ENCODE measurements at regions not wholly inside any gene's neighbourhood (a gene's known extent, or its start where the extent isn't known, plus 50 kb on each side); places are given as distances from the start of the nearest gene placed in this dataset.

GRCh38 chr6:43935921-43936439 is 166.0 kb downstream of the VEGFA start:
- Histone ChIP-seq H3K4me2 (no peak overlapping the region), H4K20me1 (ENCODE audit: insufficient read depth, poor library complexity, severe bottlenecking) (no peaks in the 10 kb centered on the region), H3K4me3 (no peak overlapping the region), H3K9me3 (ENCODE audit: low read depth) (no peaks in the 10 kb centered on the region), H3K27me3 (no peaks in the 10 kb centered on the region), H3K79me2 (no peaks in the 10 kb centered on the region), H2AFZ (no peak overlapping the region), H3K4me1 (ENCODE audit: insufficient read depth) (peaks cover 46% of the 10 kb centered on the region), H3K27ac (no peak overlapping the region), H3K36me3 (replicated peaks; ENCODE audit: insufficient read depth, low read depth) (no peaks in the 10 kb centered on the region), H3K9me2 (replicated peaks; ENCODE audit: insufficient read depth) (no peaks in the 10 kb centered on the region)
- TF ChIP-seq EZH2phosphoT487 (IDR thresholded peaks at IDR 0.05; ENCODE audit: low read depth, severe bottlenecking, unreplicated experiment) (no peak), CTCF (IDR thresholded peaks at IDR 0.05; ENCODE audit: poor library complexity) (no peak), EZH2 (IDR thresholded peaks at IDR 0.05; ENCODE audit: borderline replicate concordance) (no peak)
- 82% methylated on average over 4 of the region's 4 CpGs for WGBS (ENCODE audit: low lambda C conversion rate, missing lambda C conversion rate)
- DNase-seq (ENCODE audit: low spot score) = no peak

- no peaks in the 10 kb centered on the region for H3K79me2 ChIP-seq
- 88% methylated on average over 9 of the region's 9 CpGs for WGBS (ENCODE audit: low lambda C conversion rate, missing lambda C conversion rate)
- H3K4me3 ChIP-seq = no peak overlapping the region
- H3K4me2 ChIP-seq = no peak overlapping the region
- TF ChIP-seq CTCF (IDR thresholded peaks at IDR 0.05; ENCODE audit: poor library complexity) = no peak
- TF ChIP-seq EZH2 (IDR thresholded peaks at IDR 0.05; ENCODE audit: borderline replicate concordance) = no peak
- TF ChIP-seq EZH2phosphoT487 (IDR thresholded peaks at IDR 0.05; ENCODE audit: low read depth, severe bottlenecking, unreplicated experiment) = no peak
- no peak overlapping the region for H2AFZ ChIP-seq
- DNase-seq (ENCODE audit: low spot score) = no peak
- H4K20me1 ChIP-seq (ENCODE audit: insufficient read depth, poor library complexity, severe bottlenecking) = no peaks in the 10 kb centered on the region
- peak overlapping the region; percentile 81 for H3K27ac ChIP-seq
- peaks cover 46% of the 10 kb centered on the region for H3K4me1 ChIP-seq (ENCODE audit: insufficient read depth)
- H3K36me3 ChIP-seq (replicated peaks; ENCODE audit: insufficient read depth, low read depth) = no peaks in the 10 kb centered on the region
- H3K9me2 ChIP-seq (replicated peaks; ENCODE audit: insufficient read depth) = no peaks in the 10 kb centered on the region
- no peaks in the 10 kb centered on the region for H3K27me3 ChIP-seq
- no peaks in the 10 kb centered on the region for H3K9me3 ChIP-seq (ENCODE audit: low read depth)
Measured at GRCh38 chr6:43934803-43935602, 165.0 kb downstream of the VEGFA start.

- Histone ChIP-seq H3K27me3 (no peaks in the 10 kb centered on the region), H4K20me1 (ENCODE audit: insufficient read depth, poor library complexity, severe bottlenecking) (no peaks in the 10 kb centered on the region), H3K4me3 (no peak overlapping the region), H3K9me3 (ENCODE audit: low read depth) (no peaks in the 10 kb centered on the region), H3K4me2 (no peak overlapping the region), H3K4me1 (ENCODE audit: insufficient read depth) (peaks cover 46% of the 10 kb centered on the region), H3K36me3 (replicated peaks; ENCODE audit: insufficient read depth, low read depth) (no peaks in the 10 kb centered on the region), H3K79me2 (no peaks in the 10 kb centered on the region), H2AFZ (no peak overlapping the region), H3K9me2 (replicated peaks; ENCODE audit: insufficient read depth) (no peaks in the 10 kb centered on the region), H3K27ac (peak overlapping the region; percentile 81)
- no peak for DNase-seq (ENCODE audit: low spot score)
- WGBS (ENCODE audit: low lambda C conversion rate, missing lambda C conversion rate) = 94% methylated on average over 4 of the region's 4 CpGs
- TF ChIP-seq EZH2 (IDR thresholded peaks at IDR 0.05; ENCODE audit: borderline replicate concordance) = no peak
- TF ChIP-seq CTCF (IDR thresholded peaks at IDR 0.05; ENCODE audit: poor library complexity) = no peak
- no peak for TF ChIP-seq EZH2phosphoT487 (IDR thresholded peaks at IDR 0.05; ENCODE audit: low read depth, severe bottlenecking, unreplicated experiment)
Measured at GRCh38 chr6:43934183-43934802, 164.3 kb downstream of the VEGFA start.

All from hepatocyte (in vitro differentiated cells).